K562 (cell line): ENCODE measurements at regions not wholly inside any gene's neighbourhood (a gene's known extent, or its start where the extent isn't known, plus 50 kb on each side); places are given as distances from the start of the nearest gene placed in this dataset.

ENCODE experiments used
- ATAC-seq: fragments of 200-7000 bp; cut with Tn5 transposase; 3 replicates; pipeline ENCODE4 v1.9.1; 2020; ENCODE audit warnings: moderate library complexity
- BruUV-seq: library from RNA; stranded (reverse); fragments of 400-500 nt; replicated peaks from 2 replicates; lab custom pipeline; 2021; lab: Mats Ljungman, UMichigan
- CTCF ChIA-PET: fragments of 300-600 bp; formaldehyde crosslinking; extraction: SDS; loops from one replicate; lab custom pipeline; 2021; ENCODE audit warnings: low intra/inter-chr PET ratio; lab: Yijun Ruan, JAX
- POLR2A ChIA-PET: fragments of 300-600, 350-650 bp; sonication (Branson Sonifier 250); formaldehyde crosslinking; extraction: SDS; loops from one replicate; lab custom pipeline; 2021; ENCODE audit warnings: antibody characterized with exemption, inconsistent platforms; lab: Yijun Ruan, JAX
- DNase-seq, 4 experiments: peaks; one replicate each; pipeline versions ENCODE4 v3.0.0 to v3.0.0-alpha.2; 2011 to 2018; ENCODE audit warnings: low spot score in 3 of 4, mixed read lengths in 3 of 4; ENCODE audit errors: extremely low read depth in 1 of 4
- FAIRE-seq: peaks from 2 replicates; lab custom pipeline; 2011; peaks lifted over from hg19 to GRCh38; lab: Jason Lieb, UNC
- H2AFZ ChIP-seq: 2 replicates; pipeline ENCODE4 v1.6.0; 2011; ENCODE audit warnings: low read depth, low read length, control low read depth, inconsistent platforms
- H3K27ac ChIP-seq: fragments of 200-600 bp; 3 replicates; pipeline ENCODE4 v1.8.0; 2011; ENCODE audit warnings: low read depth, mild to moderate bottlenecking, control low read depth, inconsistent platforms, low read length, moderate library complexity, mixed read lengths; ENCODE audit errors: extremely low read depth
- H3K27me3 ChIP-seq, 2 experiments: fragments of 300-600 bp in 1 of 2; 2 replicates in 1 of 2; 3 replicates in 1 of 2; pipeline versions ENCODE4 v1.6.0 to v1.8.0; 2011; ENCODE audit warnings: inconsistent platforms in 2 of 2, low read length in 2 of 2, mild to moderate bottlenecking in 1 of 2, mixed read lengths in 1 of 2, moderate library complexity in 1 of 2; ENCODE audit not compliant: control insufficient read depth in 2 of 2, insufficient read depth in 2 of 2
- H3K36me3 ChIP-seq: fragments of 300-600 bp; 3 replicates; pipeline ENCODE4 v1.8.0; 2011; ENCODE audit warnings: mild to moderate bottlenecking, low read length, inconsistent platforms; ENCODE audit not compliant: control insufficient read depth, insufficient read depth
- H3K4me1 ChIP-seq, 2 experiments: fragments of 200-600 bp in 1 of 2; replicated peaks in 1 of 2; 2 replicates in 1 of 2; 3 replicates in 1 of 2; pipeline versions ENCODE4 v1.5.1 to v1.8.0; 2011; ENCODE audit warnings: inconsistent platforms in 2 of 2, low read length in 2 of 2, mild to moderate bottlenecking in 1 of 2, mixed read lengths in 1 of 2, moderate library complexity in 1 of 2; ENCODE audit not compliant: control insufficient read depth in 2 of 2, insufficient read depth in 2 of 2
- H3K4me2 ChIP-seq: 2 replicates; pipeline ENCODE4 v1.6.1; 2011; ENCODE audit warnings: low read length, control low read depth, inconsistent platforms, mixed read lengths; ENCODE audit not compliant: insufficient read depth
- H3K4me3 ChIP-seq: fragments of 200-600 bp; sonication (generic), shearing (Covaris generic); 2 replicates; pipeline ENCODE4 v1.5.1; 2016; ENCODE audit warnings: control low read depth, inconsistent platforms
- H3K79me2 ChIP-seq: fragments of 200-600 bp; 3 replicates; pipeline ENCODE4 v1.8.0; 2011; ENCODE audit warnings: low read length, inconsistent platforms; ENCODE audit not compliant: control insufficient read depth, insufficient read depth
- H3K9ac ChIP-seq, 2 experiments: 2 replicates each; pipeline versions ENCODE4 v1.6.0 to v1.6.1; 2011; ENCODE audit warnings: low read depth in 2 of 2, low read length in 2 of 2, control low read depth in 1 of 2, inconsistent platforms in 1 of 2, mild to moderate bottlenecking in 1 of 2, mixed read lengths in 1 of 2; ENCODE audit not compliant: insufficient read depth in 1 of 2
- H3K9me1 ChIP-seq: one replicate; pipeline ENCODE4 v1.6.0; 2011; ENCODE audit warnings: inconsistent platforms, mild to moderate bottlenecking, low read length, moderate library complexity; ENCODE audit not compliant: control insufficient read depth, insufficient read depth
- H3K9me3 ChIP-seq: replicated peaks from 2 replicates; pipeline ENCODE4 v1.5.1; 2011; ENCODE audit warnings: low read depth, low read length, inconsistent platforms; ENCODE audit not compliant: control insufficient read depth, insufficient read depth
- H4K20me1 ChIP-seq: replicated peaks from 2 replicates; pipeline ENCODE4 v1.6.1; 2011; ENCODE audit warnings: low read length, inconsistent platforms, mixed read lengths; ENCODE audit not compliant: control insufficient read depth, insufficient read depth
- CBFA2T3 ChIP-seq: fragments of 450-650 bp; IDR thresholded peaks from 2 replicates; pipeline ENCODE4 v1.6.1; 2017
- FOXJ3 ChIP-seq: sonication (generic); formaldehyde crosslinking; IDR thresholded peaks from 2 replicates; pipeline ENCODE4 v1.4.0; 2020; ENCODE audit warnings: mild to moderate bottlenecking, missing genetic modification reagents
- MEIS2 ChIP-seq: fragments of 450-650 bp; IDR thresholded peaks from 2 replicates; pipeline ENCODE4 v1.6.1; 2014; ENCODE audit warnings: mild to moderate bottlenecking; ENCODE audit not compliant: partially characterized antibody
- POLR3A ChIP-seq: IDR thresholded peaks from 2 replicates; pipeline ENCODE4 v1.6.1; 2011; ENCODE audit warnings: borderline replicate concordance, mild to moderate bottlenecking, moderate library complexity; ENCODE audit not compliant: insufficient read length, insufficient read depth; ENCODE audit errors: extremely low read depth
- RBM17 ChIP-seq: fragments of 200-400 bp; formaldehyde crosslinking; IDR thresholded peaks from 2 replicates; pipeline ENCODE4 v1.6.1; 2017; ENCODE audit warnings: low read depth, mild to moderate bottlenecking, low read length, borderline replicate concordance
- ZNF551 ChIP-seq: fragments of 250-450 bp; sonication (Bioruptor Pico); IDR thresholded peaks from 2 replicates; pipeline ENCODE4 v1.5.0; 2021; ENCODE audit warnings: mild to moderate bottlenecking, moderate library complexity
- ZNF584 ChIP-seq: fragments of 200-800 bp; sonication (Bioruptor generic); IDR thresholded peaks from 2 replicates; pipeline ENCODE4 v1.6.1; 2016; ENCODE audit warnings: low read depth, mild to moderate bottlenecking, missing genetic modification characterization, missing compliant biosample characterization
- WGBS: fragments of 100-300 bp; shearing (Covaris generic); methylation state at CpG from one replicate; pipeline ENCODE4 v1.1.6; 2016; ENCODE audit warnings: low coverage, mixed read lengths; ENCODE audit not compliant: insufficient coverage; ENCODE audit errors: missing lambda C conversion rate; 5-methylcytosine and 5-hydroxymethylcytosine counted together
- in situ Hi-C: fragments of 300-500 bp; cut with MboI; formaldehyde crosslinking; loops from 4 replicates; pipeline ENCODE4 v1.15.0; 2018; ENCODE audit warnings: inconsistent platforms, mixed read lengths
- intact Hi-C: fragments of 100-400 bp; cut with micrococcal nuclease; formaldehyde crosslinking; loops from 2 replicates; pipeline ENCODE4 v1.14.2; 2022
- TF ChIP-seq, protein P1 (sequence below), 2 experiments: IDR thresholded peaks; 2 replicates each; pipeline ENCODE4 v1.6.1; 2012; ENCODE audit warnings: improper control_type of control experiment in 2 of 2, low read depth in 2 of 2, low read length in 2 of 2, borderline replicate concordance in 1 of 2
- TF ChIP-seq, protein P2 (sequence below): fragments of 450-650 bp; formaldehyde crosslinking; IDR thresholded peaks from 2 replicates; pipeline ENCODE4 v1.4.0; 2020; ENCODE audit warnings: mild to moderate bottlenecking, moderate library complexity
- TF ChIP-seq, protein P3 (sequence below): fragments of 450-650 bp; formaldehyde crosslinking; conservative IDR thresholded peaks from 2 replicates; pipeline ENCODE4 v1.4.0; 2022; ENCODE audit warnings: mild to moderate bottlenecking, missing genetic modification characterization

DNA sequence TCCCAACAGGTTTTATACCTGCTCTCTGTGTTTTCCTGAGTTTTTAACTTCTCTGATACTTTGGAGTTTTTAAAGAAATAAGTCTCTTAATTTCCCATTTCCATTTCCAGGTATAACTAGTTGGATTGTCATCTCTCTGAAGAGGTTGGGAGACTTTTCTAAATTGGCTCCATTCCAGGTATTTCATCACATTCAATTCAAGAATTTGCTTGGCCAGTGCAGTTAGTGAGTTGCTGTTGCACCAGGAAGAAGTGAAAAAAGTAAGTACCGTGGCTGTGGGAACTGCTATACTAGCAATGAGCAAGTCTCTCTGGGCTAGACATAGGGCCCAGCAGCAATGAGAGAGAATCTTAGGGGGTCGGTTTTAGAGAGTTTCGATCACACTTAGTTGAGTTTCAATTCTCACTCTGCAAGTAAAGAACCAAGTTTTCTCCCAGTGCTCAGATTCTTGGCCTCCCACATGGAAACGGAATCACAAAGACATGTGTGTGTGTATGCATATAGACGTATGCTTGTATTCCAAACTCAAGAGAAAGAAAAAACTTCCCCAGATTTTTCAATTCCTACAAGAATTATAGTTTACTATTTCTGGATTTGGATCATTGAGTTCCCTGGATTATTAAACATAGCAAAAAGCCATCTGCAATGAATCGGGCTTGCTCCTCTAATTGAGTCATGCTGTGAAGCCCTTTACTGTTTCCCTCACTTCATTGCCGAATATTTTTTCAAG is 894.4 kb downstream of the BCL11A start (continued):
- no peak for TF ChIP-seq RBM17
- TF ChIP-seq, protein P1, sequence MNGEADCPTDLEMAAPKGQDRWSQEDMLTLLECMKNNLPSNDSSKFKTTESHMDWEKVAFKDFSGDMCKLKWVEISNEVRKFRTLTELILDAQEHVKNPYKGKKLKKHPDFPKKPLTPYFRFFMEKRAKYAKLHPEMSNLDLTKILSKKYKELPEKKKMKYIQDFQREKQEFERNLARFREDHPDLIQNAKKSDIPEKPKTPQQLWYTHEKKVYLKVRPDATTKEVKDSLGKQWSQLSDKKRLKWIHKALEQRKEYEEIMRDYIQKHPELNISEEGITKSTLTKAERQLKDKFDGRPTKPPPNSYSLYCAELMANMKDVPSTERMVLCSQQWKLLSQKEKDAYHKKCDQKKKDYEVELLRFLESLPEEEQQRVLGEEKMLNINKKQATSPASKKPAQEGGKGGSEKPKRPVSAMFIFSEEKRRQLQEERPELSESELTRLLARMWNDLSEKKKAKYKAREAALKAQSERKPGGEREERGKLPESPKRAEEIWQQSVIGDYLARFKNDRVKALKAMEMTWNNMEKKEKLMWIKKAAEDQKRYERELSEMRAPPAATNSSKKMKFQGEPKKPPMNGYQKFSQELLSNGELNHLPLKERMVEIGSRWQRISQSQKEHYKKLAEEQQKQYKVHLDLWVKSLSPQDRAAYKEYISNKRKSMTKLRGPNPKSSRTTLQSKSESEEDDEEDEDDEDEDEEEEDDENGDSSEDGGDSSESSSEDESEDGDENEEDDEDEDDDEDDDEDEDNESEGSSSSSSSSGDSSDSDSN (IDR thresholded peaks at IDR 0.05; ENCODE audit: borderline replicate concordance in 1 of 2, low read depth in 2 of 2, low read length in 2 of 2), result no peak
- no peak for TF ChIP-seq FOXJ3 (CRISPR knock-in tag)
- no peak for TF ChIP-seq ZNF551 (CRISPR knock-in tag)

DNA sequence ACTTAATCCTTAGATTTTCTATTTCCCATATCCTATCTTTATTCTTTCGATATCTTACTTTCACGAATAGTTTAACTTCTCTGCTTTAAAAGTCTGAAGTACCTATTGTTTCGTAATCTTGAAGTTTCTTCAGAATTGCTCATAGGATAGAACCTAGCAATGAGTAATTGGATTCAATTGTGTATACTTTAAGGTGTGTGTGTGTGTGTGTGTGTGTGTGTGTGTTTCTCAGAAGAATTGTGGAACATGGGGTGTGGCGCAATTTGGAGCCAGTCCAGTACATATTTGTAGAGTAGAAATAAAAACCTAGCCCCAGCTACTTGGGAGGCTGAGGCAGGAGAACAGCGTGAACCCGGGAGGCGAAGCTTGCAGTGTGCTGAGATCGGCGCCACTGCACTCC is 897.6 kb downstream of the BCL11A start:
- H3K4me1 ChIP-seq, result no peaks in the 10 kb centered on the region
- TF ChIP-seq, protein P2, sequence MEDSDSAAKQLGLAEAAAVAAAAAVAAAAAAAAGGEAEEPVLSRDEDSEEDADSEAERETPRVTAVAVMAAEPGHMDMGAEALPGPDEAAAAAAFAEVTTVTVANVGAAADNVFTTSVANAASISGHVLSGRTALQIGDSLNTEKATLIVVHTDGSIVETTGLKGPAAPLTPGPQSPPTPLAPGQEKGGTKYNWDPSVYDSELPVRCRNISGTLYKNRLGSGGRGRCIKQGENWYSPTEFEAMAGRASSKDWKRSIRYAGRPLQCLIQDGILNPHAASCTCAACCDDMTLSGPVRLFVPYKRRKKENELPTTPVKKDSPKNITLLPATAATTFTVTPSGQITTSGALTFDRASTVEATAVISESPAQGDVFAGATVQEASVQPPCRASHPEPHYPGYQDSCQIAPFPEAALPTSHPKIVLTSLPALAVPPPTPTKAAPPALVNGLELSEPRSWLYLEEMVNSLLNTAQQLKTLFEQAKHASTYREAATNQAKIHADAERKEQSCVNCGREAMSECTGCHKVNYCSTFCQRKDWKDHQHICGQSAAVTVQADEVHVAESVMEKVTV (CRISPR knock-in tag), result no peak
- no peak for TF ChIP-seq ZNF584 (CRISPR knock-in tag)
- TF ChIP-seq, protein P3, sequence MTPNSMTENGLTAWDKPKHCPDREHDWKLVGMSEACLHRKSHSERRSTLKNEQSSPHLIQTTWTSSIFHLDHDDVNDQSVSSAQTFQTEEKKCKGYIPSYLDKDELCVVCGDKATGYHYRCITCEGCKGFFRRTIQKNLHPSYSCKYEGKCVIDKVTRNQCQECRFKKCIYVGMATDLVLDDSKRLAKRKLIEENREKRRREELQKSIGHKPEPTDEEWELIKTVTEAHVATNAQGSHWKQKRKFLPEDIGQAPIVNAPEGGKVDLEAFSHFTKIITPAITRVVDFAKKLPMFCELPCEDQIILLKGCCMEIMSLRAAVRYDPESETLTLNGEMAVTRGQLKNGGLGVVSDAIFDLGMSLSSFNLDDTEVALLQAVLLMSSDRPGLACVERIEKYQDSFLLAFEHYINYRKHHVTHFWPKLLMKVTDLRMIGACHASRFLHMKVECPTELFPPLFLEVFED (CRISPR knock-in tag), result no peak
- TF ChIP-seq POLR3A, result no peak
- no peak for TF ChIP-seq MEIS2
- no peak for TF ChIP-seq CBFA2T3
- FAIRE-seq (no peak), DNase-seq (no peak), ATAC-seq (no peak)
- in situ Hi-C loops (no loop called here), intact Hi-C loops (no loop called here)
- ChIA-PET CTCF (no interaction called here), POLR2A (no interaction called here)
- no peaks in the 10 kb centered on the region for H3K79me2 ChIP-seq
- BruUV-seq, result no TSS peak
- H2AFZ ChIP-seq, result no peak overlapping the region
- H3K9ac ChIP-seq, result no peak overlapping the region
- H3K27me3 ChIP-seq, result no peaks in the 10 kb centered on the region
- no peaks in the 10 kb centered on the region for H3K9me1 ChIP-seq
- no peak overlapping the region for H3K27ac ChIP-seq
- whole genome bisulfite sequencing, result 0% methylated on average over 7 of the region's 9 CpGs
- no peak overlapping the region for H3K4me3 ChIP-seq
- no peak overlapping the region for H3K4me2 ChIP-seq
- no peaks in the 10 kb centered on the region for H3K36me3 ChIP-seq
- H3K9me3 ChIP-seq, result no peaks in the 10 kb centered on the region
- no peaks in the 10 kb centered on the region for H4K20me1 ChIP-seq
